T-helper 2 cell treated with Interferon-gamma antibody and Interleukin-4, amounts not matched to agents 5 μg/mL and 100 μg/mL, for 36 hours (primary cell): ENCODE measurements at regions not wholly inside any gene's neighbourhood (a gene's known extent, or its start where the extent isn't known, plus 50 kb on each side); places are given as distances from the start of the nearest gene placed in this dataset.
"Not testable (repeated sequence)": the region's sequence is repeated elsewhere in the genome, so short reads cannot be mapped to it uniquely, and the experiment has no call there.

Source experiments
- DNase-seq: peaks from one replicate; pipeline ENCODE4 v3.0.0; 2021; ENCODE audit warnings: low spot score
- H3K27ac Mint-ChIP-seq: one replicate; pipeline ENCODE4 v1.8.0; 2021; ENCODE audit warnings: mild to moderate bottlenecking, mixed read lengths
- H3K27me3 Mint-ChIP-seq: one replicate; pipeline ENCODE4 v1.8.0; 2021; ENCODE audit warnings: low read depth, mixed read lengths
- H3K36me3 Mint-ChIP-seq: one replicate; pipeline ENCODE4 v1.8.0; 2021; ENCODE audit warnings: low read depth, mixed read lengths
- H3K4me1 Mint-ChIP-seq: one replicate; pipeline ENCODE4 v1.8.0; 2021; ENCODE audit warnings: low read depth, mixed read lengths
- H3K4me3 Mint-ChIP-seq: one replicate; pipeline ENCODE4 v1.8.0; 2022; ENCODE audit warnings: mild to moderate bottlenecking, moderate library complexity, mixed read lengths
- H3K9me3 Mint-ChIP-seq: one replicate; pipeline ENCODE4 v1.8.0; 2021; ENCODE audit warnings: mixed read lengths

- no peaks in the 10 kb centered on the region for H3K36me3 Mint-ChIP-seq
- peak overlapping the region; percentile 20 for H3K4me3 Mint-ChIP-seq
- H3K9me3 Mint-ChIP-seq: no peaks in the 10 kb centered on the region
- H3K27me3 Mint-ChIP-seq: no peaks in the 10 kb centered on the region
- H3K27ac Mint-ChIP-seq: no peak overlapping the region
- DNase-seq: peak; percentile 64
- H3K4me1 Mint-ChIP-seq: peaks cover 17% of the 10 kb centered on the region
These were observed 78.0 kb upstream of the DRD5 start for GRCh38 chr4:9703391-9703790.

- not testable (repeated sequence) for H3K27me3 Mint-ChIP-seq, DNase-seq, H3K9me3 Mint-ChIP-seq, H3K27ac Mint-ChIP-seq, H3K36me3 Mint-ChIP-seq
- H3K4me1 Mint-ChIP-seq: peaks cover 17% of the 10 kb centered on the region
- peak overlapping the region; percentile 32 for H3K4me3 Mint-ChIP-seq
These were observed 77.3 kb upstream of the DRD5 start for GRCh38 chr4:9704126-9704525.

GRCh38 chr4:9704551-9705332 lies 76.7 kb upstream of the DRD5 start:
- Mint-ChIP-seq H3K27ac (no peak overlapping the region), H3K36me3 (no peaks in the 10 kb centered on the region), H3K4me3 (no peak overlapping the region), H3K9me3 (no peaks in the 10 kb centered on the region), H3K27me3 (no peaks in the 10 kb centered on the region), H3K4me1 (peaks cover 17% of the 10 kb centered on the region)
- DNase-seq: no peak

- not testable (repeated sequence) for H3K4me3 Mint-ChIP-seq
These were observed 74.2 kb upstream of the DRD5 start for GRCh38 chr4:9707281-9707680.

GRCh38 chr4:9707936-9708335 lies 73.5 kb upstream of the DRD5 start:
- peaks cover 12% of the 10 kb centered on the region for H3K4me1 Mint-ChIP-seq
- not testable (repeated sequence) for H3K36me3 Mint-ChIP-seq, H3K4me3 Mint-ChIP-seq, H3K9me3 Mint-ChIP-seq, H3K27ac Mint-ChIP-seq, DNase-seq, H3K27me3 Mint-ChIP-seq

More at GRCh38 chr4:9707281-9707680, 74.2 kb upstream of the DRD5 start:
- H3K27ac Mint-ChIP-seq, H3K9me3 Mint-ChIP-seq, H3K27me3 Mint-ChIP-seq, DNase-seq, H3K36me3 Mint-ChIP-seq: not testable (repeated sequence)
- peaks cover 15% of the 10 kb centered on the region for H3K4me1 Mint-ChIP-seq

- no peaks in the 10 kb centered on the region for H3K4me1 Mint-ChIP-seq
- no peak for DNase-seq
- no peak overlapping the region for H3K4me3 Mint-ChIP-seq
- no peak overlapping the region for H3K27ac Mint-ChIP-seq
- H3K27me3 Mint-ChIP-seq: no peaks in the 10 kb centered on the region
- no peaks in the 10 kb centered on the region for H3K36me3 Mint-ChIP-seq
- H3K9me3 Mint-ChIP-seq: no peaks in the 10 kb centered on the region
These were observed 71.7 kb upstream of the DRD5 start for GRCh38 chr4:9709724-9710123.

- H3K27me3 Mint-ChIP-seq, H3K9me3 Mint-ChIP-seq, H3K4me3 Mint-ChIP-seq, H3K36me3 Mint-ChIP-seq, DNase-seq, H3K4me1 Mint-ChIP-seq, H3K27ac Mint-ChIP-seq: not testable (repeated sequence)
These were observed 66.2 kb upstream of the DRD5 start for GRCh38 chr4:9715271-9715670.

- H3K36me3 Mint-ChIP-seq: no peaks in the 10 kb centered on the region
- H3K27me3 Mint-ChIP-seq: peaks cover 13% of the 10 kb centered on the region
- no peaks in the 10 kb centered on the region for H3K4me1 Mint-ChIP-seq
- no peak for DNase-seq
- no peaks in the 10 kb centered on the region for H3K9me3 Mint-ChIP-seq
- H3K27ac Mint-ChIP-seq: no peak overlapping the region
- no peak overlapping the region for H3K4me3 Mint-ChIP-seq
These were observed 65.3 kb upstream of the DRD5 start for GRCh38 chr4:9716093-9716492.

- not testable (repeated sequence) for DNase-seq, H3K27ac Mint-ChIP-seq, H3K4me1 Mint-ChIP-seq, H3K9me3 Mint-ChIP-seq, H3K4me3 Mint-ChIP-seq, H3K36me3 Mint-ChIP-seq
- peaks cover 18% of the 10 kb centered on the region for H3K27me3 Mint-ChIP-seq
These were observed 63.0 kb upstream of the DRD5 start for GRCh38 chr4:9718246-9718939.

GRCh38 chr4:9722131-9722530 lies 59.3 kb upstream of the DRD5 start:
- not testable (repeated sequence) for H3K9me3 Mint-ChIP-seq, DNase-seq, H3K4me1 Mint-ChIP-seq, H3K27ac Mint-ChIP-seq, H3K4me3 Mint-ChIP-seq, H3K36me3 Mint-ChIP-seq
- peaks cover 13% of the 10 kb centered on the region for H3K27me3 Mint-ChIP-seq
